HFFc6 (cell line): ENCODE measurements at regions not wholly inside any gene's neighbourhood (a gene's known extent, or its start where the extent isn't known, plus 50 kb on each side); places are given as distances from the start of the nearest gene placed in this dataset.

Experiments used
- DNase-seq: peaks from one replicate; pipeline ENCODE4 v3.0.0-alpha.2; 2018
- H3K27ac Mint-ChIP-seq: 2 replicates; pipeline ENCODE4 v1.8.0; 2020; ENCODE audit warnings: mild to moderate bottlenecking, mixed read lengths
- H3K27me3 Mint-ChIP-seq: 2 replicates; pipeline ENCODE4 v1.8.0; 2021; ENCODE audit warnings: mild to moderate bottlenecking, moderate library complexity, mixed read lengths; ENCODE audit not compliant: insufficient read depth
- H3K36me3 Mint-ChIP-seq: 2 replicates; pipeline ENCODE4 v1.8.0; 2021; ENCODE audit warnings: low read depth, mixed read lengths
- H3K4me1 Mint-ChIP-seq: 2 replicates; pipeline ENCODE4 v1.8.0; 2020; ENCODE audit warnings: low read depth, mixed read lengths
- H3K4me3 Mint-ChIP-seq: 2 replicates; pipeline ENCODE4 v1.8.0; 2020; ENCODE audit warnings: mild to moderate bottlenecking, moderate library complexity, mixed read lengths
- H3K9me3 Mint-ChIP-seq: 2 replicates; pipeline ENCODE4 v1.8.0; 2020; ENCODE audit warnings: mild to moderate bottlenecking, mixed read lengths
- CTCF ChIP-seq: fragments of 200-600 bp; sonication (generic); IDR thresholded peaks from 2 replicates; pipeline ENCODE4 v1.5.0; 2021; ENCODE audit warnings: antibody characterized with exemption, mild to moderate bottlenecking

DNA sequence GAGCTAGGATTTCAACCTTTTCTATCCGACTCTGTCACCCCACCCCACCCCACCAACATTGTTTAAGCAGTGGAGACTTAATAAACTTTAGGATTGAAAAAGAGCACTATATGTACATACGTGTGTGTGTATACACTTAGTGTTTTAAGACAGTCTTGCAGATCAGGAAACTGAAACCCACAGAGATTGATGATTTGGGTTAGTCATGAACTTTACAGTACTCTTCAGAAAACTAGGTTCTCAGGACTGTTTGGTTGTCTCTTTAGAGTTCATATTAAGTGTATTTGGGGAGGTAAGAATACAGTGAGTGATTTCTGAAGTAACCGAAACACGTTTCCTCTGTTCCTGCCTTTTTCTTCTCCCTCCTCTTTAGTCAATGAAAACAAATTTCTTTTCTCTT, 1043.1 kb downstream of the TLE1 start:
- no peaks in the 10 kb centered on the region for H3K27me3 Mint-ChIP-seq
- no peak for DNase-seq
- H3K36me3 Mint-ChIP-seq = no peaks in the 10 kb centered on the region
- no peak for TF ChIP-seq CTCF
- no peak overlapping the region for H3K27ac Mint-ChIP-seq
- H3K4me3 Mint-ChIP-seq = no peak overlapping the region
- no peaks in the 10 kb centered on the region for H3K4me1 Mint-ChIP-seq
- H3K9me3 Mint-ChIP-seq = peaks cover 25% of the 10 kb centered on the region

DNA sequence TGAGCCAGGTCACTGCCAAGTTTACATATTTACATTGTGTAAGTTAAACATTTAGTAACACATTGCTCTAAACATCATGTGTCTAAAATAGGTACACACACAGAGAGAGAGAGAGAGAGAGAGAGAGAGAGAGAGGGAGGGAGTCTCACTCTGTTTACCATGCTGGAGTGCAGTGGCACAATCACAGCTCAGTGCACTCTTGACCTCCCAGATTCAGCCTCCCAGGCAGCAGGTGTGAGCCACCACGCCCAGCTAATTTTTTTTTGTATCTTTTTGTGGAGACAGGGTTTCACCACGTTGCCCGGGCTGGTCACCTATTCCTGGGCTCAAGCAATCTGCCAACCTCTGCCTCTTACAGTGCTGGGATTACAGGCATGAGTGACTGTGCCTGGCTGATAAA, 1045.3 kb downstream of the TLE1 start:
- no peaks in the 10 kb centered on the region for H3K27me3 Mint-ChIP-seq
- H3K36me3 Mint-ChIP-seq = no peaks in the 10 kb centered on the region
- H3K27ac Mint-ChIP-seq = no peak overlapping the region
- no peak for DNase-seq
- H3K9me3 Mint-ChIP-seq = peaks cover 17% of the 10 kb centered on the region
- no peak overlapping the region for H3K4me3 Mint-ChIP-seq
- no peaks in the 10 kb centered on the region for H3K4me1 Mint-ChIP-seq
- TF ChIP-seq CTCF = no peak

- H3K4me1 Mint-ChIP-seq = no peaks in the 10 kb centered on the region
- no peak overlapping the region for H3K27ac Mint-ChIP-seq
- H3K27me3 Mint-ChIP-seq = peaks cover 2% of the 10 kb centered on the region; the same call in 1 of the 2 replicates
- H3K4me3 Mint-ChIP-seq = no peak overlapping the region
- no peak for DNase-seq
- peaks cover 39% of the 10 kb centered on the region for H3K9me3 Mint-ChIP-seq
- TF ChIP-seq CTCF = no peak
- no peaks in the 10 kb centered on the region for H3K36me3 Mint-ChIP-seq
Observed at GRCh38 chr9:80635065-80635464, 1054.3 kb downstream of the TLE1 start.

GRCh38 chr9:80632041-80632440, 1057.3 kb downstream of the TLE1 start:
- DNase-seq = no peak
- no peaks in the 10 kb centered on the region for H3K4me1 Mint-ChIP-seq
- H3K4me3 Mint-ChIP-seq = no peak overlapping the region
- H3K27ac Mint-ChIP-seq = no peak overlapping the region
- H3K27me3 Mint-ChIP-seq = no peaks in the 10 kb centered on the region
- no peak for TF ChIP-seq CTCF
- no peaks in the 10 kb centered on the region for H3K36me3 Mint-ChIP-seq
- peaks cover 37% of the 10 kb centered on the region for H3K9me3 Mint-ChIP-seq

- H3K27me3 Mint-ChIP-seq = no peaks in the 10 kb centered on the region
- H3K4me1 Mint-ChIP-seq = no peaks in the 10 kb centered on the region
- H3K9me3 Mint-ChIP-seq = peaks cover 7% of the 10 kb centered on the region; the same call in 1 of the 2 replicates
- no peaks in the 10 kb centered on the region for H3K36me3 Mint-ChIP-seq
- no peak for DNase-seq
- no peak for TF ChIP-seq CTCF
- no peak overlapping the region for H3K27ac Mint-ChIP-seq
- H3K4me3 Mint-ChIP-seq = no peak overlapping the region
Observed at GRCh38 chr9:80622508-80622907, 1050.7 kb downstream of the TLE4 start.

GRCh38 chr9:80619356-80619755, 1047.6 kb downstream of the TLE4 start:
- TF ChIP-seq CTCF = no peak
- H3K27me3 Mint-ChIP-seq = no peaks in the 10 kb centered on the region
- H3K9me3 Mint-ChIP-seq = peaks cover 13% of the 10 kb centered on the region
- no peak for DNase-seq
- H3K36me3 Mint-ChIP-seq = no peaks in the 10 kb centered on the region
- H3K4me1 Mint-ChIP-seq = no peaks in the 10 kb centered on the region
- no peak overlapping the region for H3K4me3 Mint-ChIP-seq
- H3K27ac Mint-ChIP-seq = no peak overlapping the region
